PC-3 (cell line): ENCODE measurements at regions not wholly inside any gene's neighbourhood (a gene's known extent, or its start where the extent isn't known, plus 50 kb on each side); places are given as distances from the start of the nearest gene placed in this dataset.

Source experiments
- ATAC-seq: fragments of 200-7000 bp; cut with Tn5 transposase; 2 replicates; pipeline ENCODE4 v1.9.1; 2020; ENCODE audit warnings: mild to moderate bottlenecking, moderate library complexity
- BruUV-seq: library from RNA; stranded (reverse); fragments of 400-500 nt; replicated peaks from 2 replicates; lab custom pipeline; 2021; lab: Mats Ljungman, UMichigan
- CTCF ChIA-PET: fragments of 300-600 bp; sonication (Branson Sonifier 250); formaldehyde crosslinking; loops from one replicate; lab custom pipeline; 2022; ENCODE audit warnings: antibody characterized with exemption; lab: Charles Lee
- POLR2A ChIA-PET: fragments of 300-600 bp; sonication (Branson Sonifier 250); formaldehyde crosslinking; loops from one replicate; lab custom pipeline; 2022; ENCODE audit warnings: antibody characterized with exemption; ENCODE audit not compliant: unreplicated experiment; lab: Charles Lee
- DNase-seq: peaks from one replicate; pipeline ENCODE4 v3.0.0-alpha.2; 2015
- H2AFZ ChIP-seq: fragments of 300-600 bp; sonication (generic); 2 replicates; pipeline ENCODE4 v1.6.0; 2016; ENCODE audit warnings: antibody characterized with exemption, low read length
- H3F3A ChIP-seq: fragments of 300-600 bp; sonication (generic); one replicate; pipeline ENCODE4 v1.6.0; 2017; ENCODE audit warnings: antibody characterized with exemption, low read length, control low read depth, mild to moderate bottlenecking; ENCODE audit not compliant: unreplicated experiment
- H3K27ac ChIP-seq: fragments of 300-600 bp; sonication (generic); 2 replicates; pipeline ENCODE4 v1.5.1; 2016; ENCODE audit warnings: mild to moderate bottlenecking, low read length
- H3K27me3 ChIP-seq: fragments of 300-600 bp; sonication (generic); 2 replicates; pipeline ENCODE4 v1.6.1; 2016; ENCODE audit warnings: low read length, mixed read lengths
- H3K36me3 ChIP-seq: fragments of 300-600 bp; sonication (generic); 2 replicates; pipeline ENCODE4 v1.6.1; 2016; ENCODE audit warnings: low read depth, mixed run types, low read length, mixed read lengths
- H3K4me1 ChIP-seq: fragments of 300-600 bp; sonication (generic); 2 replicates; pipeline ENCODE4 v1.5.1; 2016; ENCODE audit warnings: low read length; ENCODE audit not compliant: insufficient read depth
- H3K4me2 ChIP-seq: fragments of 300-600 bp; sonication (generic); 2 replicates; pipeline ENCODE4 v1.6.0; 2016; ENCODE audit warnings: low read length
- H3K4me3 ChIP-seq: fragments of 300-600 bp; sonication (generic); 2 replicates; pipeline ENCODE4 v1.5.1; 2016; ENCODE audit warnings: mild to moderate bottlenecking, low read length, mixed read lengths
- H3K79me2 ChIP-seq: fragments of 300-600 bp; sonication (generic); 2 replicates; pipeline ENCODE4 v1.6.1; 2017; ENCODE audit warnings: low read length, mixed read lengths
- H3K9ac ChIP-seq: fragments of 300-600 bp; sonication (generic); 2 replicates; pipeline ENCODE4 v1.6.0; 2016; ENCODE audit warnings: mild to moderate bottlenecking, low read length
- H3K9me2 ChIP-seq: fragments of 300-600 bp; sonication (generic); replicated peaks from 2 replicates; pipeline ENCODE4 v1.6.1; 2016; ENCODE audit warnings: mixed run types, low read length, mixed read lengths
- H3K9me3 ChIP-seq: fragments of 300-600 bp; sonication (generic); 2 replicates; pipeline ENCODE4 v1.6.1; 2016; ENCODE audit warnings: low read length, mixed read lengths
- H4K20me1 ChIP-seq: fragments of 300-600 bp; sonication (generic); 2 replicates; pipeline ENCODE4 v1.6.1; 2016; ENCODE audit warnings: low read length, mixed read lengths
- EZH2 ChIP-seq: fragments of 300-600 bp; sonication (generic); IDR thresholded peaks from one replicate; pipeline ENCODE4 v1.6.1; 2017; ENCODE audit warnings: antibody characterized with exemption, mild to moderate bottlenecking, low read length; ENCODE audit not compliant: unreplicated experiment
- EZH2phosphoT487 ChIP-seq: fragments of 300-600 bp; sonication (generic); IDR thresholded peaks from 2 replicates; pipeline ENCODE4 v1.6.1; 2018; ENCODE audit warnings: mild to moderate bottlenecking, antibody characterized with exemption, low read length, borderline replicate concordance
- intact Hi-C: fragments of 100-400 bp; cut with micrococcal nuclease; formaldehyde crosslinking; loops from 2 replicates; pipeline ENCODE4 v1.9.0; 2023
- TF ChIP-seq, protein P1 (sequence below): fragments of 300-600 bp; sonication (generic); conservative IDR thresholded peaks from 2 replicates; pipeline ENCODE4 v1.5.1; 2017; ENCODE audit warnings: antibody characterized with exemption, low read depth, mild to moderate bottlenecking, low read length

DNA sequence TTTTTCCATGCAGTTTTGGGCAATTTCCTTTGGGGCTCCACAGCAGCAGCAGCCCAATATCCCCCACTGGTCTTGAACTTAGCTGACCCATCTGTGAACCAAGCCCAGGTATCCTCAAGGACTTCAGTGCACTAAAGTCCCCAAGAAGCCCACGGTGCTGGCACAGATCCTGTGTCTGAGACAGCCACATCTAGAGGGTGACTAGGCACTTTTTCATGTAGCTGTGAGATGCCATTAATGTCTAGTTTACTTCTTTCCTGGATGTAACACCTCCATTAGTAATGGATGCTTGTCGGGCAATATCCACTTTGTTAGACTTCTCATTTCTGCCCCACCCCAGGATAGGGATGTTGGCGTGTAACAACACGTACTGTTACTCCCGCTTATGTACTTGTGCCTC, 117.9 kb downstream of the GPCPD1 start:
- Histone ChIP-seq H3K27ac (no peak overlapping the region), H3K27me3 (peaks cover 55% of the 10 kb centered on the region)
- ATAC-seq: no peak

DNA sequence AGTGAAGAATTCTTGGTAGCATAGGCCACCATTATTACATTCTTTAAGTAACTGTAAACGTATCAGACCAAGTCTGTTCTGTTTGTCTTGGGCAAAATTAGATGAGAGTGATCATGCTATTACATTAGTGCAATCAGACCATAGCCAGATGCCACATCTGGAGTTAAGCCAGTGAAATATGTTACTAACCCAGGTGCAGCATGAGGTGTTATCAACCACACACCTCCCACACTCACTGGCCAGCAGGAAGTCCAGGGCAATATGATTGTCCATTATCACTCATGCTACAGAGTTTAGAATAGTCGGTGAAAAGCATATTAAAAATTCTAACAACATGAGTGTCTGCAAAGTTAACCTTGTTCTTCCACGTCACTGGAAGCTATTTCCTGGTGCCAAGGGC, 119.4 kb downstream of the GPCPD1 start:
- ChIA-PET POLR2A (no interaction called here), CTCF (no interaction called here)
- ATAC-seq (no peak), DNase-seq (no peak)
- H4K20me1 ChIP-seq: no peaks in the 10 kb centered on the region
- H3K36me3 ChIP-seq: no peaks in the 10 kb centered on the region
- no peak for TF ChIP-seq EZH2phosphoT487
- no peaks in the 10 kb centered on the region for H3K9me2 ChIP-seq
- H2AFZ ChIP-seq: no peak overlapping the region
- no peaks in the 10 kb centered on the region for H3K79me2 ChIP-seq
- H3K4me1 ChIP-seq: no peaks in the 10 kb centered on the region
- 0 out of 2 replicates have a peak, but pooled peaks cover 8% of the 10 kb centered on the region for H3K9me3 ChIP-seq
- no peak overlapping the region for H3K9ac ChIP-seq
- no peak overlapping the region for H3K4me2 ChIP-seq
- intact Hi-C loops: no loop called here
- H3K27ac ChIP-seq: no peak overlapping the region
- H3K27me3 ChIP-seq: peaks cover 65% of the 10 kb centered on the region
- H3F3A ChIP-seq: no peaks in the 10 kb centered on the region
- no TSS peak for BruUV-seq
- no peak overlapping the region for H3K4me3 ChIP-seq

More for the DNA sequence above, 117.9 kb downstream of the GPCPD1 start:
- H3K4me2 ChIP-seq: no peak overlapping the region
- H3K9ac ChIP-seq: no peak overlapping the region
- no peak overlapping the region for H3K4me3 ChIP-seq
- H3F3A ChIP-seq: no peaks in the 10 kb centered on the region
- TF ChIP-seq EZH2 (no peak), EZH2phosphoT487 (no peak)
- TF ChIP-seq, protein P1, sequence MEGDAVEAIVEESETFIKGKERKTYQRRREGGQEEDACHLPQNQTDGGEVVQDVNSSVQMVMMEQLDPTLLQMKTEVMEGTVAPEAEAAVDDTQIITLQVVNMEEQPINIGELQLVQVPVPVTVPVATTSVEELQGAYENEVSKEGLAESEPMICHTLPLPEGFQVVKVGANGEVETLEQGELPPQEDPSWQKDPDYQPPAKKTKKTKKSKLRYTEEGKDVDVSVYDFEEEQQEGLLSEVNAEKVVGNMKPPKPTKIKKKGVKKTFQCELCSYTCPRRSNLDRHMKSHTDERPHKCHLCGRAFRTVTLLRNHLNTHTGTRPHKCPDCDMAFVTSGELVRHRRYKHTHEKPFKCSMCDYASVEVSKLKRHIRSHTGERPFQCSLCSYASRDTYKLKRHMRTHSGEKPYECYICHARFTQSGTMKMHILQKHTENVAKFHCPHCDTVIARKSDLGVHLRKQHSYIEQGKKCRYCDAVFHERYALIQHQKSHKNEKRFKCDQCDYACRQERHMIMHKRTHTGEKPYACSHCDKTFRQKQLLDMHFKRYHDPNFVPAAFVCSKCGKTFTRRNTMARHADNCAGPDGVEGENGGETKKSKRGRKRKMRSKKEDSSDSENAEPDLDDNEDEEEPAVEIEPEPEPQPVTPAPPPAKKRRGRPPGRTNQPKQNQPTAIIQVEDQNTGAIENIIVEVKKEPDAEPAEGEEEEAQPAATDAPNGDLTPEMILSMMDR: no peak
- no peaks in the 10 kb centered on the region for H3K4me1 ChIP-seq
- no peaks in the 10 kb centered on the region for H3K79me2 ChIP-seq
- CTCF ChIA-PET: no interaction called here
- no peak for DNase-seq
- no TSS peak for BruUV-seq
- intact Hi-C loops: no loop called here
- POLR2A ChIA-PET: no interaction called here
- H3K9me2 ChIP-seq: no peaks in the 10 kb centered on the region
- H4K20me1 ChIP-seq: no peaks in the 10 kb centered on the region
- 0 out of 2 replicates have a peak, but pooled peaks cover 8% of the 10 kb centered on the region for H3K9me3 ChIP-seq
- H2AFZ ChIP-seq: no peak overlapping the region
- no peaks in the 10 kb centered on the region for H3K36me3 ChIP-seq

DNA sequence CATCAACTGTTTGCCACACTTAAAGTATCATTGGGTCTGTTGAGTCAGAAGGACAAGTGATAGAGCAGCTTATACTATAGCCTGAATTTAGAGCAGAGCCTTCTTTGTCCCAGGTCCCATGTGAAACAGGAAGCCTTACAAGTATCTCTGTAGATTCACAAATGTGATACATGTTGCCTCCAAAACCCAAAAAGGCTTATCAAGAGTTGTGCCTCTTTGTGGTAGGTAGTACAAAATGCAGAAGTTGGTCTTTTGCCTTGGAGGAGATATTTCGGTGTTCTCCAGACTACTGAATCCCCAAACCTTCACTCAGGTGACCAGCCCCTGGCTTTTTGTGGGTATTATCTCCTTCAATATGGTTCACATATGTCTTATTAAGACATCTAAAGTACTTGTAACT, 121.2 kb downstream of the GPCPD1 start:
- no peak for TF ChIP-seq EZH2phosphoT487
- TF ChIP-seq, protein P1: no peak
- Histone ChIP-seq H3K4me2 (no peak overlapping the region), H3K9me3 (no peaks in the 10 kb centered on the region), H3K27me3 (peaks cover 72% of the 10 kb centered on the region), H3K36me3 (no peaks in the 10 kb centered on the region), H3K4me3 (no peak overlapping the region), H2AFZ (no peak overlapping the region), H3K9ac (no peak overlapping the region), H3K9me2 (no peaks in the 10 kb centered on the region), H4K20me1 (no peaks in the 10 kb centered on the region), H3K4me1 (no peaks in the 10 kb centered on the region), H3K79me2 (no peaks in the 10 kb centered on the region), H3F3A (no peaks in the 10 kb centered on the region), H3K27ac (no peak overlapping the region)
- BruUV-seq: no TSS peak
- POLR2A ChIA-PET: no interaction called here
- intact Hi-C loops: no loop called here
- CTCF ChIA-PET: no interaction called here
- ATAC-seq (no peak), DNase-seq (no peak)
